ENCODE measurements at regions not wholly inside any gene's neighbourhood (a gene's known extent, or its start where the extent isn't known, plus 50 kb on each side); places are given as distances from the start of the nearest gene placed in this dataset.
"Not testable (repeated sequence)": the region's sequence is repeated elsewhere in the genome, so short reads cannot be mapped to it uniquely, and the experiment has no call there.

GRCh38 chr11:23611726-23612125, 751.5 kb upstream of the CCDC179 start:
- H3K4me1 ChIP-seq (ENCODE audit: control insufficient read depth, insufficient read depth, low read length) = no peaks in the 10 kb centered on the region
- no peaks in the 10 kb centered on the region for H3K27me3 ChIP-seq (replicated peaks; ENCODE audit: control insufficient read depth, insufficient read depth, low read length)
- no peaks in the 10 kb centered on the region for H3K36me3 ChIP-seq (ENCODE audit: control insufficient read depth, insufficient read depth, low read length, severe bottlenecking)
- H3K9ac ChIP-seq (ENCODE audit: low read length) = no peak overlapping the region
- H3K9me3 ChIP-seq (ENCODE audit: control insufficient read depth, low read length) = no peaks in the 10 kb centered on the region
- H3K4me3 ChIP-seq (ENCODE audit: low read length) = no peak overlapping the region
- peak; percentile 7 for DNase-seq (ENCODE audit: low read depth)

- DNase-seq (ENCODE audit: low read depth) = no peak
- Histone ChIP-seq H3K27me3 (replicated peaks; ENCODE audit: control insufficient read depth, insufficient read depth, low read length) (no peaks in the 10 kb centered on the region), H3K4me1 (ENCODE audit: control insufficient read depth, insufficient read depth, low read length) (no peaks in the 10 kb centered on the region), H3K9ac (ENCODE audit: low read length) (no peak overlapping the region), H3K36me3 (ENCODE audit: control insufficient read depth, insufficient read depth, low read length, severe bottlenecking) (no peaks in the 10 kb centered on the region), H3K9me3 (ENCODE audit: control insufficient read depth, low read length) (no peaks in the 10 kb centered on the region), H3K4me3 (ENCODE audit: low read length) (no peak overlapping the region)
Observed at GRCh38 chr11:23620617-23621016, 760.3 kb upstream of the CCDC179 start.

- Histone ChIP-seq H3K36me3 (ENCODE audit: control insufficient read depth, insufficient read depth, low read length, severe bottlenecking) (no peaks in the 10 kb centered on the region), H3K4me1 (ENCODE audit: control insufficient read depth, insufficient read depth, low read length) (no peaks in the 10 kb centered on the region), H3K4me3 (ENCODE audit: low read length) (no peak overlapping the region), H3K9me3 (ENCODE audit: control insufficient read depth, low read length) (no peaks in the 10 kb centered on the region), H3K27me3 (replicated peaks; ENCODE audit: control insufficient read depth, insufficient read depth, low read length) (no peaks in the 10 kb centered on the region), H3K9ac (ENCODE audit: low read length) (no peak overlapping the region)
- DNase-seq (ENCODE audit: low read depth) = no peak
Observed at GRCh38 chr11:23632293-23632692, 772.0 kb upstream of the CCDC179 start.

GRCh38 chr11:23644443-23644842, 784.2 kb upstream of the CCDC179 start:
- Histone ChIP-seq H3K27me3 (replicated peaks; ENCODE audit: control insufficient read depth, insufficient read depth, low read length) (no peaks in the 10 kb centered on the region), H3K9me3 (ENCODE audit: control insufficient read depth, low read length) (peaks cover 6% of the 10 kb centered on the region), H3K36me3 (ENCODE audit: control insufficient read depth, insufficient read depth, low read length, severe bottlenecking) (no peaks in the 10 kb centered on the region), H3K9ac (ENCODE audit: low read length) (no peak overlapping the region), H3K4me1 (ENCODE audit: control insufficient read depth, insufficient read depth, low read length) (no peaks in the 10 kb centered on the region), H3K4me3 (ENCODE audit: low read length) (no peak overlapping the region)
- no peak for DNase-seq (ENCODE audit: low read depth)

- H3K27me3 ChIP-seq (replicated peaks; ENCODE audit: control insufficient read depth, insufficient read depth, low read length); H3K36me3 ChIP-seq (ENCODE audit: control insufficient read depth, insufficient read depth, low read length, severe bottlenecking); DNase-seq (ENCODE audit: low read depth): not testable (repeated sequence)
Observed at GRCh38 chr11:23652336-23652735, 792.1 kb upstream of the CCDC179 start.

GRCh38 chr11:23653071-23653675, 792.9 kb upstream of the CCDC179 start:
- no peaks in the 10 kb centered on the region for H3K4me1 ChIP-seq (ENCODE audit: control insufficient read depth, insufficient read depth, low read length)
- peaks cover 3% of the 10 kb centered on the region for H3K9me3 ChIP-seq (ENCODE audit: control insufficient read depth, low read length)
- H3K27me3 ChIP-seq (replicated peaks; ENCODE audit: control insufficient read depth, insufficient read depth, low read length) = no peaks in the 10 kb centered on the region
- no peak overlapping the region for H3K4me3 ChIP-seq (ENCODE audit: low read length)
- no peak for DNase-seq (ENCODE audit: low read depth)
- no peaks in the 10 kb centered on the region for H3K36me3 ChIP-seq (ENCODE audit: control insufficient read depth, insufficient read depth, low read length, severe bottlenecking)
- H3K9ac ChIP-seq (ENCODE audit: low read length) = no peak overlapping the region

More at GRCh38 chr11:23652336-23652735, 792.1 kb upstream of the CCDC179 start:
- not testable (repeated sequence) for H3K9ac ChIP-seq (ENCODE audit: low read length); H3K9me3 ChIP-seq (ENCODE audit: control insufficient read depth, low read length); H3K4me3 ChIP-seq (ENCODE audit: low read length); H3K4me1 ChIP-seq (ENCODE audit: control insufficient read depth, insufficient read depth, low read length)

- H3K4me3 ChIP-seq (ENCODE audit: low read length) = no peak overlapping the region
- DNase-seq (ENCODE audit: low read depth) = no peak
- H3K9me3 ChIP-seq (ENCODE audit: control insufficient read depth, low read length) = peaks cover 3% of the 10 kb centered on the region
- no peak overlapping the region for H3K9ac ChIP-seq (ENCODE audit: low read length)
- no peaks in the 10 kb centered on the region for H3K36me3 ChIP-seq (ENCODE audit: control insufficient read depth, insufficient read depth, low read length, severe bottlenecking)
- H3K4me1 ChIP-seq (ENCODE audit: control insufficient read depth, insufficient read depth, low read length) = no peaks in the 10 kb centered on the region
- no peaks in the 10 kb centered on the region for H3K27me3 ChIP-seq (replicated peaks; ENCODE audit: control insufficient read depth, insufficient read depth, low read length)
Observed at GRCh38 chr11:23668324-23668723, 808.0 kb upstream of the CCDC179 start.

GRCh38 chr11:23673366-23673765, 813.1 kb upstream of the CCDC179 start:
- no peaks in the 10 kb centered on the region for H3K9me3 ChIP-seq (ENCODE audit: control insufficient read depth, low read length)
- no peak overlapping the region for H3K9ac ChIP-seq (ENCODE audit: low read length)
- no peaks in the 10 kb centered on the region for H3K4me1 ChIP-seq (ENCODE audit: control insufficient read depth, insufficient read depth, low read length)
- H3K27me3 ChIP-seq (replicated peaks; ENCODE audit: control insufficient read depth, insufficient read depth, low read length) = no peaks in the 10 kb centered on the region
- DNase-seq (ENCODE audit: low read depth) = no peak
- H3K36me3 ChIP-seq (ENCODE audit: control insufficient read depth, insufficient read depth, low read length, severe bottlenecking) = no peaks in the 10 kb centered on the region
- H3K4me3 ChIP-seq (ENCODE audit: low read length) = no peak overlapping the region

GRCh38 chr11:23674866-23675265, 814.6 kb upstream of the CCDC179 start:
- no peaks in the 10 kb centered on the region for H3K4me1 ChIP-seq (ENCODE audit: control insufficient read depth, insufficient read depth, low read length)
- no peaks in the 10 kb centered on the region for H3K27me3 ChIP-seq (replicated peaks; ENCODE audit: control insufficient read depth, insufficient read depth, low read length)
- H3K36me3 ChIP-seq (ENCODE audit: control insufficient read depth, insufficient read depth, low read length, severe bottlenecking) = no peaks in the 10 kb centered on the region
- H3K4me3 ChIP-seq (ENCODE audit: low read length) = no peak overlapping the region
- no peak for DNase-seq (ENCODE audit: low read depth)
- H3K9ac ChIP-seq (ENCODE audit: low read length) = no peak overlapping the region
- no peaks in the 10 kb centered on the region for H3K9me3 ChIP-seq (ENCODE audit: control insufficient read depth, low read length)

- Histone ChIP-seq H3K9ac (ENCODE audit: low read length) (no peak overlapping the region), H3K36me3 (ENCODE audit: control insufficient read depth, insufficient read depth, low read length, severe bottlenecking) (no peaks in the 10 kb centered on the region), H3K27me3 (replicated peaks; ENCODE audit: control insufficient read depth, insufficient read depth, low read length) (no peaks in the 10 kb centered on the region), H3K4me3 (ENCODE audit: low read length) (no peak overlapping the region), H3K9me3 (ENCODE audit: control insufficient read depth, low read length) (no peaks in the 10 kb centered on the region), H3K4me1 (ENCODE audit: control insufficient read depth, insufficient read depth, low read length) (no peaks in the 10 kb centered on the region)
- no peak for DNase-seq (ENCODE audit: low read depth)
Observed at GRCh38 chr11:23679041-23679440, 817.8 kb upstream of the LUZP2 start.

GRCh38 chr11:23679981-23680380, 816.9 kb upstream of the LUZP2 start:
- no peak for DNase-seq (ENCODE audit: low read depth)
- Histone ChIP-seq H3K9ac (ENCODE audit: low read length) (no peak overlapping the region), H3K4me1 (ENCODE audit: control insufficient read depth, insufficient read depth, low read length) (no peaks in the 10 kb centered on the region), H3K9me3 (ENCODE audit: control insufficient read depth, low read length) (no peaks in the 10 kb centered on the region), H3K4me3 (ENCODE audit: low read length) (no peak overlapping the region), H3K27me3 (replicated peaks; ENCODE audit: control insufficient read depth, insufficient read depth, low read length) (no peaks in the 10 kb centered on the region), H3K36me3 (ENCODE audit: control insufficient read depth, insufficient read depth, low read length, severe bottlenecking) (no peaks in the 10 kb centered on the region)
